GM12872 (cell line): ENCODE measurements at regions not wholly inside any gene's neighbourhood (a gene's known extent, or its start where the extent isn't known, plus 50 kb on each side); places are given as distances from the start of the nearest gene placed in this dataset.

Experiments used
- TF ChIP-seq, protein P1 (sequence below): IDR thresholded peaks from 3 replicates; pipeline ENCODE4 v1.5.1; 2011; ENCODE audit warnings: low read depth, mild to moderate bottlenecking, low read length, moderate library complexity; ENCODE audit not compliant: insufficient read depth

GRCh38 chr11:91698845-91699244, 525.8 kb upstream of the FAT3 start:
- TF ChIP-seq, protein P1, sequence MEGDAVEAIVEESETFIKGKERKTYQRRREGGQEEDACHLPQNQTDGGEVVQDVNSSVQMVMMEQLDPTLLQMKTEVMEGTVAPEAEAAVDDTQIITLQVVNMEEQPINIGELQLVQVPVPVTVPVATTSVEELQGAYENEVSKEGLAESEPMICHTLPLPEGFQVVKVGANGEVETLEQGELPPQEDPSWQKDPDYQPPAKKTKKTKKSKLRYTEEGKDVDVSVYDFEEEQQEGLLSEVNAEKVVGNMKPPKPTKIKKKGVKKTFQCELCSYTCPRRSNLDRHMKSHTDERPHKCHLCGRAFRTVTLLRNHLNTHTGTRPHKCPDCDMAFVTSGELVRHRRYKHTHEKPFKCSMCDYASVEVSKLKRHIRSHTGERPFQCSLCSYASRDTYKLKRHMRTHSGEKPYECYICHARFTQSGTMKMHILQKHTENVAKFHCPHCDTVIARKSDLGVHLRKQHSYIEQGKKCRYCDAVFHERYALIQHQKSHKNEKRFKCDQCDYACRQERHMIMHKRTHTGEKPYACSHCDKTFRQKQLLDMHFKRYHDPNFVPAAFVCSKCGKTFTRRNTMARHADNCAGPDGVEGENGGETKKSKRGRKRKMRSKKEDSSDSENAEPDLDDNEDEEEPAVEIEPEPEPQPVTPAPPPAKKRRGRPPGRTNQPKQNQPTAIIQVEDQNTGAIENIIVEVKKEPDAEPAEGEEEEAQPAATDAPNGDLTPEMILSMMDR: no peak

DNA sequence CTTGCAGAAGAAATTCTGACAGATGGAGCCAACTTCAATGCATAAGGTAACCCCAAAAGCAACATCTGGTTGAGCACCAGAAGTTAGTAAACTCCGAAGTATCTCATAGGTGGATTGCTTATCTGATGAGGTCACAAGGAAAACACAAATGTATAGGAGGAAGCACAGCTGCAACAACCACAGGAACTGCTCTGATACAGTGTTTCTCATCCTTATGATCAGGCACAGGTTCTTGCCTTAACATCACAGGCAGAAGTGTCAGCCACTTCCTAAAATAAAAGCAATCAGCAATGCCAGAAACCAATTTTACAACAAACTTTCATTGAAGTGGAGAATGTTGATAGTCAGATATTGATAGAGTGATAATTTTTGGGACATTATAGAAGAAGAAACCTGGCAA, 530.3 kb upstream of the FAT3 start:
- TF ChIP-seq, protein P1: no peak

- TF ChIP-seq, protein P1: no peak
Observed at GRCh38 chr11:91691872-91692271, 532.7 kb upstream of the FAT3 start.

DNA sequence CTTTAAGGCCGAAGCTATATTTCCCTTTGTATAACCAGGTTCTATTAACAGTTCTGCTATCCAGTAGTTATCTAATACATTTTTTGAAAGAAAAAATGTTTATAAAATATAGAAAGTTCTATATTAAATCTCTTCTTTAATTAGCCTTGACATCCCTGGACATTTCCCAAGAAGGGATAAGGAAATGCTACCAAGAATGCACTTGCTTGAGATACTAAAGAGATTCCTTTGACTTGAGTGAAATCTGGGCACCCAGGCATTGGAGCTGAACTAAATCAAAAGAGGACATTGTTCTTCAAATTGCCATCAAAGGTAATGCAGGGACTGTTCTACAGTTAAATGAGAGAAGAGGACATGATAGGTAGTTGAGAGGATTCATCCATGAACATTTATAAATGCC, 535.9 kb upstream of the FAT3 start:
- TF ChIP-seq, protein P1: no peak

GRCh38 chr11:91686700-91687099, 537.9 kb upstream of the FAT3 start:
- TF ChIP-seq, protein P1: no peak

GRCh38 chr11:91686281-91686680, 538.3 kb upstream of the FAT3 start:
- TF ChIP-seq, protein P1: no peak

DNA sequence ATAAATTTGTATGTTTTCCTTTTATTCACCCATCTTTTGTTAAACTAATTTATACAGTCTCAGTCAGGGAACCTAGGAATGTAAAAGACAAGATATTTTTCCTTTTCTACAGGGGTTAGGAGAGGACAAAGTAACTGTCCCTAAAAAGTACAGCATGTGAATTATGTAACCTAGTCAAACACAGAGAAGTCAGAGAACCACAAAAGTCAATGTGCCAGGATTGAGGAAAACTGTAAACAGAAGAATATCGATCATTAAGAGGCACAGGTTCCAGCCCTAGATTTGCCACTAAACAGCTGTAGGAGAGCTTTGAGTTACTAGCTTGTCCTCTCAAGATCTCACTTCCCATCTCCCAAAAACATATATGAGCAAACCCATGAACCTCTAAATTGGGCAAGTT, 550.9 kb upstream of the FAT3 start:
- TF ChIP-seq, protein P1: no peak

DNA sequence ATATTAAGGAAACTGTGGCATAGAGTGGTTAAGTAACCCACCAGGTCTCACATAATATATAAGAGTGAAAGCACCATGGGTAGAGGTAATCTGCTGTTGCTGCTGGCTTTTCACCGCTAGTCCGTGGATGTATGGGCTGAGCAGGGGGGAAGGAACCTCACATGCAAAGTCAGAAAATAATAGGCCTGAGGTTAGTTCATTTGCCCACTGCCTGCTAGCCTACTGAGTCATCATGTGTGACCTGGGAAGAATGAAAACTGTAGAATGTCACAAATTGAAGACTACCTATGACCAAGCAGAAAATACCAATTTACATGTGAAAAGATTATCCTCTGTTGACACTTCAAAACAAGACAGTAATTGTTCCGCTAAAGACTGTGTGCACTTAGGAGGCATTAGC, 560.1 kb upstream of the FAT3 start:
- TF ChIP-seq, protein P1: no peak
